ENCODE measurements at regions not wholly inside any gene's neighbourhood (a gene's known extent, or its start where the extent isn't known, plus 50 kb on each side); places are given as distances from the start of the nearest gene placed in this dataset.
"Not testable (repeated sequence)": the region's sequence is repeated elsewhere in the genome, so short reads cannot be mapped to it uniquely, and the experiment has no call there.

GRCh38 chr7:24052572-24053260 lies 231.3 kb upstream of the NPY start:
- DNase-seq (ENCODE audit: low spot score), result no peak

GRCh38 chr7:24054236-24054635 lies 229.8 kb upstream of the NPY start:
- DNase-seq (ENCODE audit: low spot score), result no peak

GRCh38 chr7:24057243-24057642 lies 226.7 kb upstream of the NPY start:
- no peak for DNase-seq (ENCODE audit: low spot score)

- no peak for DNase-seq (ENCODE audit: low spot score)
Measured at GRCh38 chr7:24058953-24059352, 225.0 kb upstream of the NPY start.

GRCh38 chr7:24059775-24060174 lies 224.2 kb upstream of the NPY start:
- no peak for DNase-seq (ENCODE audit: low spot score)

GRCh38 chr7:24063721-24064120 lies 220.3 kb upstream of the NPY start:
- DNase-seq (ENCODE audit: low spot score), result no peak

- DNase-seq (ENCODE audit: low spot score), result no peak
Measured at GRCh38 chr7:24069751-24070150, 214.2 kb upstream of the NPY start.

GRCh38 chr7:24073651-24074420 lies 210.2 kb upstream of the NPY start:
- DNase-seq (ENCODE audit: low spot score), result no peak

GRCh38 chr7:24075426-24075810 lies 208.6 kb upstream of the NPY start:
- no peak for DNase-seq (ENCODE audit: low spot score)

- DNase-seq (ENCODE audit: low spot score), result no peak
Measured at GRCh38 chr7:24082826-24083225, 201.2 kb upstream of the NPY start.

- no peak for DNase-seq (ENCODE audit: low spot score)
Measured at GRCh38 chr7:24102988-24103387, 181.0 kb upstream of the NPY start.

- no peak for DNase-seq (ENCODE audit: low spot score)
Measured at GRCh38 chr7:24108906-24109376, 175.0 kb upstream of the NPY start.

GRCh38 chr7:24110056-24110455 lies 173.9 kb upstream of the NPY start:
- no peak for DNase-seq (ENCODE audit: low spot score)

- no peak for DNase-seq (ENCODE audit: low spot score)
Measured at GRCh38 chr7:24113506-24113905, 170.5 kb upstream of the NPY start.

- DNase-seq (ENCODE audit: low spot score), result no peak
Measured at GRCh38 chr7:24115661-24116060, 168.3 kb upstream of the NPY start.

- not testable (repeated sequence) for DNase-seq (ENCODE audit: low spot score)
Measured at GRCh38 chr7:24117903-24118499, 166.0 kb upstream of the NPY start.

GRCh38 chr7:24119852-24120251 lies 164.1 kb upstream of the NPY start:
- no peak for DNase-seq (ENCODE audit: low spot score)

- DNase-seq (ENCODE audit: low spot score), result no peak
Measured at GRCh38 chr7:24123076-24123475, 160.9 kb upstream of the NPY start.

- DNase-seq (ENCODE audit: low spot score), result no peak
Measured at GRCh38 chr7:24125765-24126164, 158.2 kb upstream of the NPY start.

- DNase-seq (ENCODE audit: low spot score), result no peak
Measured at GRCh38 chr7:24127930-24128329, 156.1 kb upstream of the NPY start.

GRCh38 chr7:24129597-24129996 lies 154.4 kb upstream of the NPY start:
- no peak for DNase-seq (ENCODE audit: low spot score)

- no peak for DNase-seq (ENCODE audit: low spot score)
Measured at GRCh38 chr7:24130631-24131030, 153.4 kb upstream of the NPY start.

GRCh38 chr7:24133691-24134090 lies 150.3 kb upstream of the NPY start:
- no peak for DNase-seq (ENCODE audit: low spot score)
